ENCODE measurements at regions not wholly inside any gene's neighbourhood (a gene's known extent, or its start where the extent isn't known, plus 50 kb on each side); places are given as distances from the start of the nearest gene placed in this dataset.

DNA sequence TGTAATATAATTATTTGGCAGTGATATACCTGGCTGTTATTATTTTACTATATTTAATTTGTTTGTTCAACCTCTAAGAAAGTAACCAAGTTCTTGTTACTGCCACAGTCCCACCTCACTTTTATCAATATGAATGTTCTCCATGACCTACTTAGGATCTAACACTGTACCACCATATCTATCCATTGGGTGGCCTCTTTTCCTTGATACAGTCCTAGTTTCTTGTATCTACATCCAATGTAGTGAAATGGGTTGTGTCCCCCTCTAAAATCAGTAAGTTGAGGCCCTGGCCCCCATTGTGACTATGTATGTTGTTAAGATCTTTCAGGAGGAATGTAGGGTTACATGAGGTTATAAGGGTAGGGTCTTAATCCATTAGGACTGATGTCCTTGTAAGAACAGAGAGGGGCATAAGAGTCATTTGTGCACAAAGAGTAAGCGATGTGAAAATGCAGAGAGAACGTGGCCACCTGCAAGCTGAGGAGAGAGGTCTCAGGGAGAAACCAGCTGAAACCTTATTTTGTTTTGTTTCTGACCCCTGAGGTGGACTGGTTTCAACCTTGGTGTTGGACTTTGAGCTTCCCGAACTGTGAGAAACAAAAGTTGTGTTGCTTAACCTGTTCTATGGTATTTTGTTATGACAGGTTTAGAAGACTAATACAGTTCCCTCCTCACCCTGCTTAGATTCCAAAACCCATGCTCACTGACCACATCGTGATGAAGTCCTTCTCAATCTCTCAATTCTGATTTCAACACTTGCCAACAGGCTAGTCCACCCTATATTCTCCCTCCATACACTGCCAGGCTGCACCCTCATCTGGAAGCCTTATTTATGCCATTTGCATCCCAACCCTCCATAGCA, 387.3 kb upstream of the EPHA7 start:
- TF ChIP-seq, protein P1, sequence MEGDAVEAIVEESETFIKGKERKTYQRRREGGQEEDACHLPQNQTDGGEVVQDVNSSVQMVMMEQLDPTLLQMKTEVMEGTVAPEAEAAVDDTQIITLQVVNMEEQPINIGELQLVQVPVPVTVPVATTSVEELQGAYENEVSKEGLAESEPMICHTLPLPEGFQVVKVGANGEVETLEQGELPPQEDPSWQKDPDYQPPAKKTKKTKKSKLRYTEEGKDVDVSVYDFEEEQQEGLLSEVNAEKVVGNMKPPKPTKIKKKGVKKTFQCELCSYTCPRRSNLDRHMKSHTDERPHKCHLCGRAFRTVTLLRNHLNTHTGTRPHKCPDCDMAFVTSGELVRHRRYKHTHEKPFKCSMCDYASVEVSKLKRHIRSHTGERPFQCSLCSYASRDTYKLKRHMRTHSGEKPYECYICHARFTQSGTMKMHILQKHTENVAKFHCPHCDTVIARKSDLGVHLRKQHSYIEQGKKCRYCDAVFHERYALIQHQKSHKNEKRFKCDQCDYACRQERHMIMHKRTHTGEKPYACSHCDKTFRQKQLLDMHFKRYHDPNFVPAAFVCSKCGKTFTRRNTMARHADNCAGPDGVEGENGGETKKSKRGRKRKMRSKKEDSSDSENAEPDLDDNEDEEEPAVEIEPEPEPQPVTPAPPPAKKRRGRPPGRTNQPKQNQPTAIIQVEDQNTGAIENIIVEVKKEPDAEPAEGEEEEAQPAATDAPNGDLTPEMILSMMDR (IDR thresholded peaks at IDR 0.05; ENCODE audit: low read depth, low read length, missing input control) = no peak
- TF ChIP-seq SP1 (IDR thresholded peaks at IDR 0.05) = no peak
- TF ChIP-seq MAX (IDR thresholded peaks at IDR 0.05) = no peak
